Astrocyte of the spinal cord (primary cell): ENCODE measurements at regions not wholly inside any gene's neighbourhood (a gene's known extent, or its start where the extent isn't known, plus 50 kb on each side); places are given as distances from the start of the nearest gene placed in this dataset.

ENCODE experiments used
- DNase-seq: peaks from one replicate; pipeline ENCODE4 v3.0.0; 2011; ENCODE audit warnings: low read depth, low spot score
- H3K4me3 ChIP-seq: 2 replicates; pipeline ENCODE4 v1.5.1; 2011; ENCODE audit warnings: low read depth, mild to moderate bottlenecking, low read length, moderate library complexity
- in situ Hi-C: cut with HindIII; loops from 2 replicates; pipeline ENCODE4 v1.10.0; 2017; ENCODE audit warnings: low sequenced_read_pairs
- TF ChIP-seq, protein P1 (sequence below): IDR thresholded peaks from 2 replicates; pipeline ENCODE4 v1.5.1; 2012; ENCODE audit warnings: low read depth, mild to moderate bottlenecking, low read length, inconsistent platforms

DNA sequence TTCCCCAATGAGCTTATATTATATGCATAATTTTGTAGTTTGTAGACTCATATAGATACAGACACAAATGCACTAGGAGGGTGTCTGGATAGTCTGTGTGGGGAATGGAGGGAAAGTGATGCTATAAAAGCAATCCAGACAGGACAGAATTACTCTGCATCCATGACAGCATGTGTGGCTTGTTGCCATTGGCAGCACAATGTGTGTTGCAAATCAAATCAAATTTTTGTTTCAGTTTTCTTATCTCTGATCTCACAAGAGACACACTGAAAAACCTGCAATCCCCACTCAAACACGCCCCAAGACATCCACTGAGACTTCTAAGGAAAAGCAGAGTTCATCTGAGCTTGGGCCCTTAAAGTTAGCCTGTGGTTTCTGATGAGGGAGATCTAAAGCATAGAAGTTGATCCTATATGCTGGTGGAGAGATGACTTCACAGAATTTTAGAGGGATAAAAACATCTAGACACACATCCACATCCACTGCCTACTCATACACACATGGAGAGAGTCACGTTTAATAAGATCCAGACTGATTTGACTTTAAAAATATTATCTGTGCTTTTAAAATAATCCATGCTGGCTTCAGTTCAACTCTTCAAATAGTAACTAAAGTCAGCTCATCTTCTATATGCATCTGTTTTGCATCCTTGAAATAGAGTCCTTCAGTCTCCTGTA is 313.0 kb upstream of the PLXNA2 start:
- no peak overlapping the region for H3K4me3 ChIP-seq
- TF ChIP-seq, protein P1, sequence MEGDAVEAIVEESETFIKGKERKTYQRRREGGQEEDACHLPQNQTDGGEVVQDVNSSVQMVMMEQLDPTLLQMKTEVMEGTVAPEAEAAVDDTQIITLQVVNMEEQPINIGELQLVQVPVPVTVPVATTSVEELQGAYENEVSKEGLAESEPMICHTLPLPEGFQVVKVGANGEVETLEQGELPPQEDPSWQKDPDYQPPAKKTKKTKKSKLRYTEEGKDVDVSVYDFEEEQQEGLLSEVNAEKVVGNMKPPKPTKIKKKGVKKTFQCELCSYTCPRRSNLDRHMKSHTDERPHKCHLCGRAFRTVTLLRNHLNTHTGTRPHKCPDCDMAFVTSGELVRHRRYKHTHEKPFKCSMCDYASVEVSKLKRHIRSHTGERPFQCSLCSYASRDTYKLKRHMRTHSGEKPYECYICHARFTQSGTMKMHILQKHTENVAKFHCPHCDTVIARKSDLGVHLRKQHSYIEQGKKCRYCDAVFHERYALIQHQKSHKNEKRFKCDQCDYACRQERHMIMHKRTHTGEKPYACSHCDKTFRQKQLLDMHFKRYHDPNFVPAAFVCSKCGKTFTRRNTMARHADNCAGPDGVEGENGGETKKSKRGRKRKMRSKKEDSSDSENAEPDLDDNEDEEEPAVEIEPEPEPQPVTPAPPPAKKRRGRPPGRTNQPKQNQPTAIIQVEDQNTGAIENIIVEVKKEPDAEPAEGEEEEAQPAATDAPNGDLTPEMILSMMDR = no peak
- no peak for DNase-seq
- in situ Hi-C loops = no loop called here

DNA sequence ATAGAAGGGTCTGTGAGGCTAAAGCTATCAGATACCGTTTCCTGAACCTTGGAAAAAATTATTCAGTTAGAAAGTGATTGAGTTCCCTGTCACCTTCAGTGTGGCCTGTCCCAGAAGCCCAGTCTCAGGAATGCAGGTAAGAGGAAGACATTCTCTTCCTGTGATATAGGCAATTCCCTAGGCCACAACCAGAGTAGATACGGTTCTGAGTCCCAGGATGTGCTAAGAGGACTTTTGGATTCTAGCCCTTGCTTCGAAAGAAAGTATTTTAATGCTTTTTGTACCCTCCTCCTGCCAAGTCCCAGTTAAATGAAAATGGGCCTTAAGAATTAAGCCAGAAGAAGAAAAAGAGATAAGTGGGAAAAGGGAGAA is 313.5 kb upstream of the PLXNA2 start:
- DNase-seq = no peak
- TF ChIP-seq, protein P1 = no peak
- no peak overlapping the region for H3K4me3 ChIP-seq
- in situ Hi-C loops = no loop called here

DNA sequence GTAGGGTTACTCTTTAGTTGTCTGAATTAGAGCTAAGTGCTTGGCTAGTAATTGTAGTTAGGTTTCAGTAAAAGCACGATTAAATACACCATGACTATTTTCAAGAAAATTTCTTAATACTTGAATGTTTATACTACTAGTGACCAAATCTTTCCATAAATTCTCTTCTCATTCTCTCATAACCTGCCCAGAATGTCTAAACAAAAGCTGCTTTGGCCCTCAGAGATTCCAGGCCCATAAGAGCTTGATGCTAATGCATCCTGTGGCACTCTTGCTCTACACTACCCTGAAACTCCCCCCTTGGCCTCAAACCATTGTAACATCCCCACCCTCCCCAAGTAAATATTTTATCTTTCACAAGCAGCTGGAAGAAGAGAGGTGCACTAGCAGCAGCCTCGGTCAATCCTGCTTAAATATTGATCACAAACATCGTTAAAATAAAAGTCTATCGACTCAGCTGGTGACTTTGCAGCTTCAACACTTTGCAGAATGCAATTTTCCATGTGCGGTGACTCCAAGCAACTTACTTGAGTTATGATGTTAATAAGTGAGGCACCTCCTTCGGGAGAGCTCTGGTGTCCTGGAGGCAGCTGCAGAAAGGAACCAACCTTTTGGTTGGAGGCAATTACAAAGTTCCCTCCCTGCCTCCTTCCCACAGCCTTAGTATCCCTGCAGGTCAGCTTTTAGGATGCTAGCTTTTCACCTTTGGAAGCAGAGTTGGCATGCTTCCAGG is 315.6 kb upstream of the PLXNA2 start:
- TF ChIP-seq, protein P1 = no peak

DNA sequence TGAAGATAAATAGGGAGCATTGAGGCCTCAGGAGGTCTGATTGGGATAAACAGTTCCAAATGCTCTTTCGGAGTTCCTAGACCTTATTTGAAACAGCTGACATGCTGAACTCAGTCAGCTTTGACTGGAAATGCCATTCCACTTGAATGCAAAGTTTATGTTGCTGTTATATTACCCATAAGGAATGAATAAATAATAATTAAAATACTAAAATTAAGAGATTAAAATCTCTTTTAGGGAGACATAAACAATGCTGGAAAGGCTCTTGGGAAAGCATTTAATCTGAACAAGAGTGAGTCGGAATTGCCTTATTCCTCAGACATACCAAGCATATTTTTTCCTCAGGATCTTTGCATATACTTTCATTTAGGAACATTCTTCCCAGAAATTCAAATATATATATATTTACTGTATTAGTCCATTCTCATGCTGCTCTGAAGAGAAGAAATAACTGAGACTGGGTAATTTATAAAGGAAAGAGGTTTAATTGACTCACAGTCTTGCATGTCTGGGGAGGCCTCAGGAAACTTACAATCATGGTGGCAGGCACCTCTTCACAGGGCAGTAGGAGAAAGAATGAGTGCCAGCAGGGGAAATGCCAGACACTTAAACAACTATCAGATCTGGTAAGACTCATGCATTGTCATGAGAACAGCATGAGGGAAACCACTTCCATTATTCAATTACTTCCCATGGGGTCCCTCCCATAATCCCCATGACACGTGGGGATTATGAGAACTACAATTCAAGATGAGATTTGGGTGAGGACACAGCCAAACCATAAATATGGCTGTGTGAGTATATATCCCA is 318.2 kb upstream of the PLXNA2 start:
- in situ Hi-C loops = no loop called here
- no peak for DNase-seq
- TF ChIP-seq, protein P1 = no peak
- H3K4me3 ChIP-seq = no peak overlapping the region

More for the DNA sequence above, 315.6 kb upstream of the PLXNA2 start:
- no peak for DNase-seq
- in situ Hi-C loops = no loop called here
- H3K4me3 ChIP-seq = no peak overlapping the region

DNA sequence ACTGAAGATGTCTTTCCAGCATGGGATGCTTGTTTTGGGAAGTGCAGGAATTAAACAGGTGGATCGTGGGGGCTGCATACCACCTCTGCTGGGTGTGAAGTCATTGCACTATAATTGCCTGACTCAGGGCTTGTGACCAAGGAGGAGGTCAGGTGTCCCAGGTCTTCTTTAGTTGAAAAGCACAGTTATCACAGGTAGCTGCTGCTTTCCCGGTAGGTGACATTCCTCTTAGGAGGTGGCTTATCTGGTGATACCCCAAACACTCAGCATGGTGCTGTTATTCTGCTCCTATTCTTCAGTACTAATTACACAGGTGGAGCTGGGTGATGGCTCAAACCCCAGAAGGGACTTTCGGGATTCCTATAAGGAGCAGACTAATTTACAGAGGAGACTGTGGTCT is 320.3 kb upstream of the PLXNA2 start:
- TF ChIP-seq, protein P1 = no peak
- H3K4me3 ChIP-seq = no peak overlapping the region
- in situ Hi-C loops = no loop called here
- DNase-seq = no peak

DNA sequence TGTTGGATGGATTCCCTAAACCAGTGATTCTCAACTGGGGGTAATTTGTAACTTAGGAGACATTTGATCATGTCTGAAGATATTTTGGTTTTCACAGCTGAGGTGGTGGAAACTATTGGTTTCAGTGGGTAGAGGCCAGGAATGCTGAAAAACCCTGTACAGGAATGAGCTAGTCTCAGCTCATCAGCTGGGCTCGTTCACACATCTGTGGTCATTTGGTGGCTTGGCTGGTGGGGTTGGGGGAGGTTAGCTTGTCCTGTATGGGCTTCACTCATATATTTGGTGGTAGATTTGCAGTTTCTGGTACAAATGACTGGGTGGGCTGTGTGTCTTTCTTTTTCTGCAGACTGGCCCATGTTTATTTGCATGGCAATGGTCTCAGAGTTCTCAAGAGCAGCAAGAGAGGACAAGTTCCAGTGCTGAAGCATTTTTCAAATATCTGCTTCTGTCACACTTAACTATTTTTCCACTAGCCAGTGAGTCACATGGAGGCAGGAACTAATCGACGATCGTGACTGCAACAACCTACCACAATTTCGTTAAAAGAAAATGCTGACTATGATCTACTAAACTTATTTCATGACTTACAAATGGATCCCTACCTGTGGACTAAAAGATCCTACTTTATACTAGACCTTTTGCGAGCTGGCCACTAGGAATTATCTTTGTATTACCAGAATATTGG is 321.7 kb upstream of the PLXNA2 start:
- DNase-seq = no peak
- no peak overlapping the region for H3K4me3 ChIP-seq
- in situ Hi-C loops = no loop called here
- TF ChIP-seq, protein P1 = no peak
